ENCODE measurements at regions not wholly inside any gene's neighbourhood (a gene's known extent, or its start where the extent isn't known, plus 50 kb on each side); places are given as distances from the start of the nearest gene placed in this dataset.
"Not testable (repeated sequence)": the region's sequence is repeated elsewhere in the genome, so short reads cannot be mapped to it uniquely, and the experiment has no call there.

GRCh38 chrX:150216000-150216399 is 147.1 kb upstream of the MAMLD1 start:
- TF ChIP-seq CTCF (IDR thresholded peaks at IDR 0.05 in 8 of 11, conservative IDR thresholded peaks at IDR 0.05 in 3 of 11); POLR2A (IDR thresholded peaks at IDR 0.05): not testable (repeated sequence)

All from spleen (tissue), 7 donors.